ENCODE measurements at regions not wholly inside any gene's neighbourhood (a gene's known extent, or its start where the extent isn't known, plus 50 kb on each side); places are given as distances from the start of the nearest gene placed in this dataset.

DNA sequence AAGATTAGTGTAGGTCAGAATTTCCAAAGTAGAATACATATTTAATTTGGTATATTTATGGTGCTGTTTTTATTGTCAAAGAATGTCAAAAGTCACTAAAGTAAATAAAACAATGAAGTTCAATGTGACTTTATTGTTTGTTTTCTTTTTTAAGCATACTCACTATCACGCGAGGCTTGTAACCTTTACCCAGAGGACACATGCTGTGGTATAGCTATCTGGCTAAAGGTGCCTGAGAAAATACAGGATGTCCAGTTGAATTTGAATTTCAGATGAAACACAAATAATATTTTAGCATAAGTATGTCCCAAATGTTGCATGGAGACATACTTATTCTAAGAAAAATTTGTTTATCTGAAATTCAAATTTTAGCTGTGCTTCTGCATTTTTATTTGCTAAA, 103.3 kb upstream of the KLF7 start:
- TF ChIP-seq TAF1 (IDR thresholded peaks at IDR 0.05; ENCODE audit: borderline replicate concordance, insufficient read depth, low read length) (no peak), SIN3A (IDR thresholded peaks at IDR 0.05; ENCODE audit: borderline replicate concordance, insufficient read depth, low read length) (no peak), FOXP2 (optimal IDR thresholded peaks at IDR 0.05; ENCODE audit: borderline replicate concordance, extremely low read depth, extremely low read length, insufficient read depth) (no peak), POLR2AphosphoS5 (IDR thresholded peaks at IDR 0.05; ENCODE audit: low read depth, low read length) (no peak)
- TF ChIP-seq, protein P1, sequence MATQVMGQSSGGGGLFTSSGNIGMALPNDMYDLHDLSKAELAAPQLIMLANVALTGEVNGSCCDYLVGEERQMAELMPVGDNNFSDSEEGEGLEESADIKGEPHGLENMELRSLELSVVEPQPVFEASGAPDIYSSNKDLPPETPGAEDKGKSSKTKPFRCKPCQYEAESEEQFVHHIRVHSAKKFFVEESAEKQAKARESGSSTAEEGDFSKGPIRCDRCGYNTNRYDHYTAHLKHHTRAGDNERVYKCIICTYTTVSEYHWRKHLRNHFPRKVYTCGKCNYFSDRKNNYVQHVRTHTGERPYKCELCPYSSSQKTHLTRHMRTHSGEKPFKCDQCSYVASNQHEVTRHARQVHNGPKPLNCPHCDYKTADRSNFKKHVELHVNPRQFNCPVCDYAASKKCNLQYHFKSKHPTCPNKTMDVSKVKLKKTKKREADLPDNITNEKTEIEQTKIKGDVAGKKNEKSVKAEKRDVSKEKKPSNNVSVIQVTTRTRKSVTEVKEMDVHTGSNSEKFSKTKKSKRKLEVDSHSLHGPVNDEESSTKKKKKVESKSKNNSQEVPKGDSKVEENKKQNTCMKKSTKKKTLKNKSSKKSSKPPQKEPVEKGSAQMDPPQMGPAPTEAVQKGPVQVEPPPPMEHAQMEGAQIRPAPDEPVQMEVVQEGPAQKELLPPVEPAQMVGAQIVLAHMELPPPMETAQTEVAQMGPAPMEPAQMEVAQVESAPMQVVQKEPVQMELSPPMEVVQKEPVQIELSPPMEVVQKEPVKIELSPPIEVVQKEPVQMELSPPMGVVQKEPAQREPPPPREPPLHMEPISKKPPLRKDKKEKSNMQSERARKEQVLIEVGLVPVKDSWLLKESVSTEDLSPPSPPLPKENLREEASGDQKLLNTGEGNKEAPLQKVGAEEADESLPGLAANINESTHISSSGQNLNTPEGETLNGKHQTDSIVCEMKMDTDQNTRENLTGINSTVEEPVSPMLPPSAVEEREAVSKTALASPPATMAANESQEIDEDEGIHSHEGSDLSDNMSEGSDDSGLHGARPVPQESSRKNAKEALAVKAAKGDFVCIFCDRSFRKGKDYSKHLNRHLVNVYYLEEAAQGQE (IDR thresholded peaks at IDR 0.05; ENCODE audit: insufficient read depth in 1 of 2, low read depth in 2 of 2, low read length in 2 of 2): no peak

DNA sequence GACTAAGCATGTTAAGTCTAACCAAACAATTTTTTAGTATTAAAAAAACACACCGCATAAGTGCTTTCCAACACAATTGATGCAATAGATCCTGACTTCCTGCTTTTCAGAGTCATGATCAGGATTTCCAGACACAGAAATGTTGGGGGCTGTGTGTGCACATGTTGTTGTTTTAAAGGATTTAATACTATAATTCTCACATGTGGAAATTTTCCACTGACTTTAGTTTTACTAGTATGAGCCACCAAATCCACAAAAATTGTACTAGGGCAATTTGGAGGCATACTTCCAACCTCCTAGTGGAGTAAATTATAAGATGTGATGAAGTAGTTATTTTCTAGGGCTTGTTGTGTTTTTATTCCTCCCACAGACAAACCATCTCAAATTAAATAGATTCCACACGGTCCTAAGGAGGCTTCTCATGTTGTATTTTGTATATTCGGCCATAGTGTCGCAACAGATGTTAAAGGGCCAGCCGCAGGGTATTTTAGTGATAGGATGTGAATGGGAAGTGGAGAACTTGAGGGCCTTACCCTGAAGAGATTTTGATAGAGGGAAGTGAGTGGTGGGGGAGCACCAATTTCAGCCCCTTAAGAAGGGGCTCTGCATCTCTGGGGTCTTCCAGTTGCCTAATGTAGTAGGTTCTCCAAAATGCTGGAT, 108.9 kb upstream of the KLF7 start:
- TF ChIP-seq, protein P1 (IDR thresholded peaks at IDR 0.05; ENCODE audit: insufficient read depth in 1 of 2, low read depth in 2 of 2, low read length in 2 of 2): no peak
- no peak for TF ChIP-seq TAF1 (IDR thresholded peaks at IDR 0.05; ENCODE audit: borderline replicate concordance, insufficient read depth, low read length)
- TF ChIP-seq POLR2AphosphoS5 (IDR thresholded peaks at IDR 0.05; ENCODE audit: low read depth, low read length): no peak
- TF ChIP-seq SIN3A (IDR thresholded peaks at IDR 0.05; ENCODE audit: borderline replicate concordance, insufficient read depth, low read length): no peak
- TF ChIP-seq FOXP2 (optimal IDR thresholded peaks at IDR 0.05; ENCODE audit: borderline replicate concordance, extremely low read depth, extremely low read length, insufficient read depth): no peak

DNA sequence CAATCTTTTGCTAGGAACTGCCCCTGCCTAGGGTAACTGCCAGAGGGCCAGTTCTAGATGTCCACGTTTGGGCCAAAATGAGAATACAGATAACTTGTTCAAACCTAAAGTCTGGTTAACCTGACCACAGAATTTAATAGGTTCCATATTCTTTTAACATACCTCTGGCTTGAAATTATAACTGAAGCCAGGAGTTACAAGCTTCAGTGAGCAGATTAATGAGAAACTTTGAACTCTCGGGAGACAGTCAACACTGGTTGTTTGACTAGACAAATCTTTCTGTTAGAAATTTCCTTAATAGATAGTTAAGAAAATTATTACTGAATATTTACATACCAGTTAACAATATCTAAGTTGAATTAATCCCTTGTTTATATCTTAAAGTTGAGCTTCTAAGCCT, 110.0 kb upstream of the KLF7 start:
- TF ChIP-seq POLR2AphosphoS5 (IDR thresholded peaks at IDR 0.05; ENCODE audit: low read depth, low read length) (no peak), TAF1 (IDR thresholded peaks at IDR 0.05; ENCODE audit: borderline replicate concordance, insufficient read depth, low read length) (no peak), FOXP2 (optimal IDR thresholded peaks at IDR 0.05; ENCODE audit: borderline replicate concordance, extremely low read depth, extremely low read length, insufficient read depth) (no peak), SIN3A (IDR thresholded peaks at IDR 0.05; ENCODE audit: borderline replicate concordance, insufficient read depth, low read length) (no peak)
- TF ChIP-seq, protein P1 (IDR thresholded peaks at IDR 0.05; ENCODE audit: insufficient read depth in 1 of 2, low read depth in 2 of 2, low read length in 2 of 2): no peak

DNA sequence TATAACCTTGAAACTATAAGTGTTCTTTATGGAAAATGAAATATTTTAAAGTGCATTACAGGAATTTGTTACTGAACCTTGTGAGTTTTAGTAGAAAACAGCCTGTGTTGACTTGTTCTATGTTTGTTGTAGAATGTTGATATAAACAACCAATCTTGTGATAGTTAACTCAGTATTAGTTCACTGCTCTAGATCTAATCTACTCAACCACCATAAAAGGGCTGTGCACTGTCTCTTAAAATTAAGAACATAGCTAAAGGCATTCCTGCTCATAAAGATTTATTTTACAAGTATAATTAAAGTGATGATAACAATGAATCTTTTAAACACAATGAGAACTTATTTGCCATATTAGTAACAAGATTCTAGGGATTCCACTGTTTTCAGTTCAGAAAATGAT, 110.5 kb upstream of the KLF7 start:
- TF ChIP-seq SIN3A (IDR thresholded peaks at IDR 0.05; ENCODE audit: borderline replicate concordance, insufficient read depth, low read length) (no peak), TAF1 (IDR thresholded peaks at IDR 0.05; ENCODE audit: borderline replicate concordance, insufficient read depth, low read length) (no peak), FOXP2 (optimal IDR thresholded peaks at IDR 0.05; ENCODE audit: borderline replicate concordance, extremely low read depth, extremely low read length, insufficient read depth) (no peak), POLR2AphosphoS5 (IDR thresholded peaks at IDR 0.05; ENCODE audit: low read depth, low read length) (no peak)
- TF ChIP-seq, protein P1 (IDR thresholded peaks at IDR 0.05; ENCODE audit: insufficient read depth in 1 of 2, low read depth in 2 of 2, low read length in 2 of 2): no peak
